Neural cell (in vitro differentiated cells): ENCODE measurements at regions not wholly inside any gene's neighbourhood (a gene's known extent, or its start where the extent isn't known, plus 50 kb on each side); places are given as distances from the start of the nearest gene placed in this dataset.

Experiments
- H2AFZ ChIP-seq: fragments of 200-600, 300-800 bp; sonication (generic), shearing (Covaris generic); 2 replicates; pipeline ENCODE4 v1.6.0; 2014; ENCODE audit warnings: low read depth, mild to moderate bottlenecking, antibody characterized with exemption, low read length, moderate library complexity
- H3F3A ChIP-seq: fragments of 200-600 bp; shearing (Covaris generic); 2 replicates; pipeline ENCODE4 v1.6.1; 2016; ENCODE audit warnings: mild to moderate bottlenecking, moderate library complexity, mixed read lengths, antibody characterized with exemption, low read length; ENCODE audit not compliant: insufficient read depth, poor library complexity, severe bottlenecking
- H3K27ac ChIP-seq: fragments of 200-600, 300-800 bp; sonication (generic), shearing (Covaris generic); 2 replicates; pipeline ENCODE4 v1.5.1; 2014; ENCODE audit warnings: mild to moderate bottlenecking, low read length, moderate library complexity
- H3K27me3 ChIP-seq: fragments of 300-800, 200-600 bp; sonication (generic), shearing (Covaris generic); 2 replicates; pipeline ENCODE4 v1.6.0; 2014; ENCODE audit warnings: mild to moderate bottlenecking, low read depth, low read length, moderate library complexity; ENCODE audit not compliant: insufficient read depth
- H3K36me3 ChIP-seq: fragments of 300-800, 200-600 bp; sonication (generic), shearing (Covaris generic); 2 replicates; pipeline ENCODE4 v1.5.1; 2014; ENCODE audit warnings: mild to moderate bottlenecking, antibody characterized with exemption, low read length, moderate library complexity; ENCODE audit not compliant: insufficient read depth
- H3K4me2 ChIP-seq: fragments of 300-800, 200-600 bp; sonication (generic), shearing (Covaris generic); 2 replicates; pipeline ENCODE4 v1.6.0; 2014; ENCODE audit warnings: mild to moderate bottlenecking, low read length
- H3K4me3 ChIP-seq: fragments of 300-800, 200-600 bp; sonication (generic), shearing (Covaris generic); 2 replicates; pipeline ENCODE4 v1.5.1; 2014; ENCODE audit warnings: mild to moderate bottlenecking, low read length, moderate library complexity
- H3K79me2 ChIP-seq: fragments of 200-600 bp; shearing (Covaris generic); replicated peaks from 2 replicates; pipeline ENCODE4 v1.6.0; 2014; ENCODE audit warnings: mild to moderate bottlenecking, low read length, moderate library complexity; ENCODE audit not compliant: insufficient read depth
- H3K9ac ChIP-seq: fragments of 300-800, 200-600 bp; sonication (generic), shearing (Covaris generic); 2 replicates; pipeline ENCODE4 v1.6.1; 2016; ENCODE audit warnings: mild to moderate bottlenecking, low read length, mixed read lengths
- H3K9me2 ChIP-seq: fragments of 200-600 bp; shearing (Covaris generic); 2 replicates; pipeline ENCODE4 v1.6.1; 2016; ENCODE audit warnings: mild to moderate bottlenecking, low read length, mixed read lengths; ENCODE audit not compliant: insufficient read depth
- H3K9me3 ChIP-seq: fragments of 200-600, 300-800 bp; sonication (generic), shearing (Covaris generic); 2 replicates; pipeline ENCODE4 v1.6.1; 2016; ENCODE audit warnings: mild to moderate bottlenecking, mixed run types, low read length, moderate library complexity, mixed read lengths
- H4K20me1 ChIP-seq: fragments of 200-600 bp; shearing (Covaris generic); 2 replicates; pipeline ENCODE4 v1.6.1; 2016; ENCODE audit warnings: mild to moderate bottlenecking, mixed run types; ENCODE audit not compliant: insufficient read depth
- EP300 ChIP-seq: fragments of 450-650 bp; conservative IDR thresholded peaks from 2 replicates; pipeline ENCODE4 v1.6.1; 2014; ENCODE audit warnings: antibody characterized with exemption, mild to moderate bottlenecking, moderate library complexity; ENCODE audit not compliant: poor library complexity, severe bottlenecking
- EZH2 ChIP-seq: fragments of 200-600, 300-800 bp; shearing (Covaris generic), sonication (generic); IDR thresholded peaks from 2 replicates; pipeline ENCODE4 v1.6.1; 2014; ENCODE audit warnings: antibody characterized with exemption, low read length, borderline replicate concordance, mild to moderate bottlenecking; ENCODE audit not compliant: insufficient read depth, poor library complexity, severe bottlenecking
- MXI1 ChIP-seq: fragments of 450-650 bp; conservative IDR thresholded peaks from 2 replicates; pipeline ENCODE4 v1.6.1; 2014; ENCODE audit warnings: antibody characterized with exemption, mild to moderate bottlenecking; ENCODE audit not compliant: poor library complexity, severe bottlenecking
- POLR2AphosphoS5 ChIP-seq: IDR thresholded peaks from 2 replicates; pipeline ENCODE4 v1.6.1; 2012
- RAD21 ChIP-seq: fragments of 450-650 bp; conservative IDR thresholded peaks from 2 replicates; pipeline ENCODE4 v1.6.1; 2014; ENCODE audit warnings: antibody characterized with exemption, mild to moderate bottlenecking, moderate library complexity
- SMC3 ChIP-seq: fragments of 450-650 bp; conservative IDR thresholded peaks from 2 replicates; pipeline ENCODE4 v1.6.1; 2014; ENCODE audit warnings: antibody characterized with exemption, mild to moderate bottlenecking, moderate library complexity; ENCODE audit not compliant: poor library complexity
- TAF1 ChIP-seq: IDR thresholded peaks from 2 replicates; pipeline ENCODE4 v1.6.1; 2012; ENCODE audit warnings: low read depth
- TF ChIP-seq, protein P1 (sequence below): fragments of 450-650 bp; IDR thresholded peaks from 2 replicates; pipeline ENCODE4 v1.5.1; 2014; ENCODE audit warnings: antibody characterized with exemption, mild to moderate bottlenecking, moderate library complexity; ENCODE audit not compliant: poor library complexity, severe bottlenecking
- TF ChIP-seq, protein P2 (sequence below): IDR thresholded peaks from 2 replicates; pipeline ENCODE4 v1.6.1; 2012; ENCODE audit warnings: borderline replicate concordance

DNA sequence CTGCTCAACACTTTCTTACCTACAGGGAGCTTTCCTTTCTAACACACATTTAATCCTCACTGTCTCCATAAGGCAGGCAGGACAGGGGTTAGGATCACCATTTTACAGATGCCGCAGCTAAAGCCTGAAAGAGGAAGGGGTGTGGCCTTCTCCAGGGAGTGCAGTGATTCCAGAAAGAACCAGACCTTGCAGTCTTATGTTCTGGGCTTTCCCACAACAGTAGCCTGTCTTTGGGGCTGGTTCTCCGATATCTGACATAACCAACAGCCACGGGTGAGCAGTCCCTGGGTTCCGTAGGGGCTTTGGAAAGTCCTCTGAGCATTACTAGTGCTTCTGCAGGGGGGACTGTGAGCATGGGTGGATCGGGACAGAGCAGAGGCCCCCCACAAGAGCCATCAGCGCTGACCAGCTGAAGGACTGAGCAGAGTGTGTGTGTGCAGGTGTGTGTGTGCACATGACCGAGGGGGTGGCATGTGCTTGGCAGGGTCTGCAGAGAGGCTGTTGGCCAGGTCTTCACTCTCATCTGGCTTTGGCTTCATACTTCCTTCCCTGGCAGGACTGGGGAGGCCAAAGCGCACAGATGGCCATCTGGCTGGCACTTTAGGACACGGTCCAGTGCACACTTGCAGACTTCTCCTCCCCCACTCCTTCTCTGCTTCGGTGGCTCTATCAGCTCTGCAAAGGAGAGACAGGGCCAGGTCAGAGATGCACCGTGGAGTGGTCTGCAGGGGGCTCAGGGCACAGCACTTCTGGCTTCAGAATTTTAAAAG, 400.3 kb downstream of the RPS24 start:
- TF ChIP-seq EZH2, result no peak
- no peak for TF ChIP-seq EP300
- no peak for TF ChIP-seq SMC3
- TF ChIP-seq, protein P1, sequence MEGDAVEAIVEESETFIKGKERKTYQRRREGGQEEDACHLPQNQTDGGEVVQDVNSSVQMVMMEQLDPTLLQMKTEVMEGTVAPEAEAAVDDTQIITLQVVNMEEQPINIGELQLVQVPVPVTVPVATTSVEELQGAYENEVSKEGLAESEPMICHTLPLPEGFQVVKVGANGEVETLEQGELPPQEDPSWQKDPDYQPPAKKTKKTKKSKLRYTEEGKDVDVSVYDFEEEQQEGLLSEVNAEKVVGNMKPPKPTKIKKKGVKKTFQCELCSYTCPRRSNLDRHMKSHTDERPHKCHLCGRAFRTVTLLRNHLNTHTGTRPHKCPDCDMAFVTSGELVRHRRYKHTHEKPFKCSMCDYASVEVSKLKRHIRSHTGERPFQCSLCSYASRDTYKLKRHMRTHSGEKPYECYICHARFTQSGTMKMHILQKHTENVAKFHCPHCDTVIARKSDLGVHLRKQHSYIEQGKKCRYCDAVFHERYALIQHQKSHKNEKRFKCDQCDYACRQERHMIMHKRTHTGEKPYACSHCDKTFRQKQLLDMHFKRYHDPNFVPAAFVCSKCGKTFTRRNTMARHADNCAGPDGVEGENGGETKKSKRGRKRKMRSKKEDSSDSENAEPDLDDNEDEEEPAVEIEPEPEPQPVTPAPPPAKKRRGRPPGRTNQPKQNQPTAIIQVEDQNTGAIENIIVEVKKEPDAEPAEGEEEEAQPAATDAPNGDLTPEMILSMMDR, result no peak
- TF ChIP-seq TAF1, result no peak
- TF ChIP-seq, protein P2, sequence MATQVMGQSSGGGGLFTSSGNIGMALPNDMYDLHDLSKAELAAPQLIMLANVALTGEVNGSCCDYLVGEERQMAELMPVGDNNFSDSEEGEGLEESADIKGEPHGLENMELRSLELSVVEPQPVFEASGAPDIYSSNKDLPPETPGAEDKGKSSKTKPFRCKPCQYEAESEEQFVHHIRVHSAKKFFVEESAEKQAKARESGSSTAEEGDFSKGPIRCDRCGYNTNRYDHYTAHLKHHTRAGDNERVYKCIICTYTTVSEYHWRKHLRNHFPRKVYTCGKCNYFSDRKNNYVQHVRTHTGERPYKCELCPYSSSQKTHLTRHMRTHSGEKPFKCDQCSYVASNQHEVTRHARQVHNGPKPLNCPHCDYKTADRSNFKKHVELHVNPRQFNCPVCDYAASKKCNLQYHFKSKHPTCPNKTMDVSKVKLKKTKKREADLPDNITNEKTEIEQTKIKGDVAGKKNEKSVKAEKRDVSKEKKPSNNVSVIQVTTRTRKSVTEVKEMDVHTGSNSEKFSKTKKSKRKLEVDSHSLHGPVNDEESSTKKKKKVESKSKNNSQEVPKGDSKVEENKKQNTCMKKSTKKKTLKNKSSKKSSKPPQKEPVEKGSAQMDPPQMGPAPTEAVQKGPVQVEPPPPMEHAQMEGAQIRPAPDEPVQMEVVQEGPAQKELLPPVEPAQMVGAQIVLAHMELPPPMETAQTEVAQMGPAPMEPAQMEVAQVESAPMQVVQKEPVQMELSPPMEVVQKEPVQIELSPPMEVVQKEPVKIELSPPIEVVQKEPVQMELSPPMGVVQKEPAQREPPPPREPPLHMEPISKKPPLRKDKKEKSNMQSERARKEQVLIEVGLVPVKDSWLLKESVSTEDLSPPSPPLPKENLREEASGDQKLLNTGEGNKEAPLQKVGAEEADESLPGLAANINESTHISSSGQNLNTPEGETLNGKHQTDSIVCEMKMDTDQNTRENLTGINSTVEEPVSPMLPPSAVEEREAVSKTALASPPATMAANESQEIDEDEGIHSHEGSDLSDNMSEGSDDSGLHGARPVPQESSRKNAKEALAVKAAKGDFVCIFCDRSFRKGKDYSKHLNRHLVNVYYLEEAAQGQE, result no peak
- no peak for TF ChIP-seq MXI1

DNA sequence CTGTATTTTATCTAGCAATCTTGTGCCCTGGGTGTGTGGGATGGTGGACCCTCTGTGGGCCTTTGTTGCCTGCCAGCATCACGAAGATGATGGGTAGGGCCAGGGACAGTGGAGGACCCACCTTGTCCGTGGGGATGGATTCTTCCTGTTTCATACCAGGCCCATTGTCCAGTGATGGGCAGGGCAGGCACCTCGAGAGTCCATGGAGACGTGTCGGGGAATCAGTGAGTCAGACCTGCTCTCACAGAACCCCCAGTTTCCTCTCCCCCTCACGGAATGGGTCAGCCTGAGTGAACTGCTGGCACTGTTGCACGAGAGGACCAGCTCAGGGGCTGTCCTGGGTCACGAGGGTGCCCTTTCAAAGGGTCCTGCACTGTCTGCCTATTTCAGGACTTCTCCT, 401.2 kb downstream of the RPS24 start:
- Histone ChIP-seq H3K9me3 (no peaks in the 10 kb centered on the region), H3K4me2 (no peak overlapping the region), H3K9ac (no peak overlapping the region), H3K79me2 (no peaks in the 10 kb centered on the region), H4K20me1 (no peaks in the 10 kb centered on the region), H3K27ac (no peak overlapping the region), H3K36me3 (no peaks in the 10 kb centered on the region), H3K27me3 (no peaks in the 10 kb centered on the region), H2AFZ (no peak overlapping the region), H3K4me3 (no peak overlapping the region), H3F3A (no peaks in the 10 kb centered on the region), H3K9me2 (no peaks in the 10 kb centered on the region)
- TF ChIP-seq, protein P1, result no peak
- TF ChIP-seq SMC3 (no peak), POLR2AphosphoS5 (no peak), TAF1 (no peak), EZH2 (no peak), MXI1 (no peak), EP300 (no peak), RAD21 (no peak)
- TF ChIP-seq, protein P2, result no peak

More for the DNA sequence above, 400.3 kb downstream of the RPS24 start:
- H3K27me3 ChIP-seq, result no peaks in the 10 kb centered on the region
- no peaks in the 10 kb centered on the region for H3K79me2 ChIP-seq
- no peaks in the 10 kb centered on the region for H3K9me2 ChIP-seq
- no peak overlapping the region for H3K27ac ChIP-seq
- H3K9me3 ChIP-seq, result no peaks in the 10 kb centered on the region
- no peak overlapping the region for H3K4me2 ChIP-seq
- no peaks in the 10 kb centered on the region for H3F3A ChIP-seq
- H2AFZ ChIP-seq, result no peak overlapping the region
- H3K9ac ChIP-seq, result no peak overlapping the region
- no peaks in the 10 kb centered on the region for H4K20me1 ChIP-seq
- no peaks in the 10 kb centered on the region for H3K36me3 ChIP-seq
- H3K4me3 ChIP-seq, result no peak overlapping the region
